ENCODE measurements at regions not wholly inside any gene's neighbourhood (a gene's known extent, or its start where the extent isn't known, plus 50 kb on each side); places are given as distances from the start of the nearest gene placed in this dataset.

DNA sequence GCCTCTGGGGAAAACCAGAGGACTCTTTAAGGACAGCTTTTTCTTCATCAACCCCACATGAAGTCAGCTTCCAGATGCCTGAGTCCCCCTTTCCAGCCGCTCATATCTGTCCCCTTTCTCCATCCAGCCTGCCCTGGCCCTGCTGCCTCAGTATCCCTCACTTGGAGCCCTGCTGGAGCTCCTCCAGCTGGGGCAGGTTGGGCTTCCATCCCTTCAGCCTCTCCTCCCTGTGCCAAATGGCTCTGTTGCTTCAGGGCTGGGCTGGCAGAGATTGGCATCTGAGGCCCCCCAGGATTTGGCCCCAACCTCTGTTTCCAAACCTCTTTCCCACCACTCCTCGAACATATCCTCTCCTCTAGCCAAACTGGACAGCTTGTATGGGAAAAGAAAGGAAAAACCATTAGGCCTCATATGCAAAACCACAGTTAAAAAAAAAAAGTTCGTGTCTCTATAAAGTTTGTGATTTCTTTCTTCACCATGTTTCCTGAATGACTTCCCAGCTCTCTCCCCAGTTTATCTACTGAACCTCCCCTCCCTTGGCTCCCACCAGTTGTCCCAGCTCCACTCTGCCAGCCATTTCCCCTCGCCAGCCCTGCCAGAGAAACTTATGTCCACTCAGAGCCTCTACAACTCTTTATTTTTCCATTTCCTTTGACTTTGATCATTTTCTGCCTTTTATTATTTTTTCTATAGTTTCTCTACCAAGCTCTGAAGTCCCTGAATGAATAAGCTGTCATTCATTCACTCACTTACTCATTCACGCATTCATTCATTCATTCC lies 217.9 kb downstream of the FOXD2 start:
- no peak for TF ChIP-seq CTCF (conservative IDR thresholded peaks at IDR 0.05)
- no peak for TF ChIP-seq ZFX (IDR thresholded peaks at IDR 0.05)
- H3K27ac ChIP-seq = no peak overlapping the region

GRCh38 chr1:47656719-47657685 lies 219.2 kb downstream of the FOXD2 start:
- H3K27ac ChIP-seq = no peak overlapping the region
- TF ChIP-seq ZFX (IDR thresholded peaks at IDR 0.05) (no peak), CTCF (conservative IDR thresholded peaks at IDR 0.05) (no peak)

DNA sequence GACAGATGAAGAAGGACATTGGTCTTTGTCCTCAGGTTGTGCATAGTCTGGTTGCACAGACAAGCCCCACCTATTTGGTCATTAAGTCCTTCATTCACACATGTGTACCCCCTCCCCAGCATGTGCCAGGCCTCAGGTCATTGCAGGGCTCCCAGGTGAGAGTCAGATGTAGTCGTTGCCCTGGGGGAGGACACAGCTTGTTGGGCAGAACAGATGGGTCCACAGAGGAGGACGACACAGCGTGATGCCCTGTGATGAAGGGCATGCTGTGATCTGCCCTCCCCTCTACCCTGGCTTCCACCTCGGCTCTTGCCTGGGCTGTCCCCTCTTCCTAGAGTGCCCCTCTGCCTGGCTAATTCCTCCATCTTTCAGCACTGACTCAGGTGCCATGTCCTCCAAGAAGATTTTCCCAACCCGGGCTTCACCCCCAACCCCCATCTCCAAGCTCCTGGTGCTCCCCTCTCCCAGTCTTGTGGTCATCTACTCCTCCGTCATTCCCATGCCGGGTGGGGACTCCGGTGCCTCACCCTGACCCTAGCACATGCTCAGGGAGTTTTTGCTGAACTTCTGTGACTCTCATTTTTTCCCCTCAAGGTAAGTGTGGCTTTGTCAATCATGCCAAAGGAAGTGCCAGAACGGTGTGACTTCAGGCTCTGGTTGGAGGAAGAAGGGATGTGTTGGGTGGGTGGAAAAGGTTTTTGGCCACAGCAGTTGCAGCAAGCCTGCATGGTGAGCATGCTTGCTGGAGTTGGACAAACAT lies 220.5 kb downstream of the FOXD2 start:
- TF ChIP-seq ZFX (IDR thresholded peaks at IDR 0.05) = no peak
- H3K27ac ChIP-seq = no peak overlapping the region

DNA sequence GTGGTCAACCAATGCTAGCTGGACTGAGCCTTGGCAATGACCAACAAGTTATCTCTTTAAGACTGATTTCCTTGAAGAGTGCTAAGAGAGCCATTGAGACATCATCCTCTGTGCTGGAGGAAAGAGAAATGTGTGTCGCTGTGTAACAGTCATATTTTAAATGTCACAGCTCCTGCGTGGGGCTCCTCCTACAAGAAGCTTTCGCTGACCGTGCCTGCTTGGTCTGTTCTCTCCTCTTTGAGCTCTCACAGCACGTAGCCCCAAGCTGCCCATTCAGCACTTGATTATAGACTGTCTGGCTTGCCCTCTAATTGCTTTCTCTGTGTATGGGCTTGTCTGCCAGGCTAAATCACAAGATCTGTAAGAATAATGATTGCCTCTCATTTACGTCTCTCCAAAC lies 221.3 kb downstream of the FOXD2 start:
- H3K27ac ChIP-seq = no peak overlapping the region
- TF ChIP-seq CTCF (conservative IDR thresholded peaks at IDR 0.05) (no peak), ZFX (IDR thresholded peaks at IDR 0.05) (no peak)

DNA sequence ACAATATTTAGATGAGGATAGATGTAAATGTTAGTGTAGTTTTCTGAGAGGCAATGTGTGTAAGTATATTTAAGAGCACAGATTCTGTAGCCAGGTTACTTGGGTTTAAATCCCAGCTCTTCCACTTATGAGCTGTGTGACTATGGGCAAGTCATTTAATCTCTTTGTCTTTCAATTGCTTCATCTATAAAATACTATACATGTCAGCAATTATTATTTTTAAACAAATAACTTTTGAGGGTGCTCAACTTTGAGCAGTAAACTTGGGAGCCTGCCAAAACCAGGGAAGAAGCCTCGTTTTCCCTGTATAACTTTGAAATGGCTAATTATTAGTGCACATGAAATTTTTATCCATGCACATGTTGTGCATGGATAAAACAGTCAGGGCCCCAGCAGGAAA lies 222.8 kb downstream of the FOXD2 start:
- no peak for TF ChIP-seq CTCF (conservative IDR thresholded peaks at IDR 0.05)
- TF ChIP-seq ZFX (IDR thresholded peaks at IDR 0.05) = no peak
- no peak overlapping the region for H3K27ac ChIP-seq

GRCh38 chr1:47661040-47661439 lies 223.2 kb downstream of the FOXD2 start:
- H3K27ac ChIP-seq = no peak overlapping the region

More at GRCh38 chr1:47661040-47661439, 223.2 kb downstream of the FOXD2 start:
- TF ChIP-seq ZFX (IDR thresholded peaks at IDR 0.05) (no peak), CTCF (conservative IDR thresholded peaks at IDR 0.05) (no peak)
